HL-60 (cell line): ENCODE measurements at regions not wholly inside any gene's neighbourhood (a gene's known extent, or its start where the extent isn't known, plus 50 kb on each side); places are given as distances from the start of the nearest gene placed in this dataset.

Experiments used
- CTCF ChIP-seq: IDR thresholded peaks from one replicate; pipeline ENCODE4 v1.5.1; 2011; ENCODE audit warnings: low read length, control low read depth, inconsistent platforms; ENCODE audit not compliant: insufficient read depth
- GABPA ChIP-seq: IDR thresholded peaks from 2 replicates; pipeline ENCODE4 v1.6.1; 2012; ENCODE audit warnings: low read depth
- POLR2AphosphoS5 ChIP-seq: IDR thresholded peaks from 2 replicates; pipeline ENCODE4 v1.6.1; 2012; ENCODE audit warnings: low read depth
- REST ChIP-seq: IDR thresholded peaks from 2 replicates; pipeline ENCODE4 v1.6.1; 2012; ENCODE audit warnings: low read depth; ENCODE audit not compliant: insufficient replicate concordance
- SPI1 ChIP-seq: IDR thresholded peaks from 2 replicates; pipeline ENCODE4 v1.6.1; 2012; ENCODE audit warnings: low read depth, mild to moderate bottlenecking, borderline replicate concordance

DNA sequence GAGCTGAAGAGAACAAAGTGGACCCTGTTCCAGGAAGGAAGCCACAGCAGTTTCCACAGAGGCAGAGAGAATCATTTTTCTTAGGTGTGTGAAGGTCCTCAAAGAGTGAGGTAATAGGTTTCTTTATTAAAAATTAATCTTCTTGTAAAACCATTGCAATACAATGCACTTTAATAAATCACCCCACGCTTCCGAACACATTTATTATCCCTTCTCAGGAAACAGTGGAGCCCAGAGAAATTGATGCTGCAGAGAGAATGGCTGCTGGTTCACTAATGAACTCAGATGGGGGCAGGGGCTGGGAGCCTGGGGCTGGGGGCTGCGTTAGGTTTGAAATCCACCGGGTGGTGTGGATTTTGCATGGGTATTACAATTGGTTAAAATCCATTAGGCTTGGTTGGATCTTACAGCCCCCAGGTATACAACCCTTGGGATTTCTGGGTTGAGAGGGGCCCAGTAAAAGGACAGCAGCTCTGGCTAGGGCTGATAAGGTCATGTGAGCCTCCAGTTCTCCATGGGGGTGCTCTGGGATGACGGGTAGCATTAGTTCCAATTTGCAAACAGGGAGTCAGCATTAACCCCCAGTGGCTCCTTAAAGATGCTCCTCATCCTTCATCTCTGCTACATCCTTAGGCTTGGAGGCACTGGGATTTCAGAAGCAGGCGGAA is 718.1 kb upstream of the EEF2KMT start:
- no peak for TF ChIP-seq REST
- TF ChIP-seq CTCF = no peak
- TF ChIP-seq POLR2AphosphoS5 = no peak
- TF ChIP-seq GABPA = no peak
- no peak for TF ChIP-seq SPI1
